ENCODE measurements at regions not wholly inside any gene's neighbourhood (a gene's known extent, or its start where the extent isn't known, plus 50 kb on each side); places are given as distances from the start of the nearest gene placed in this dataset.

DNA sequence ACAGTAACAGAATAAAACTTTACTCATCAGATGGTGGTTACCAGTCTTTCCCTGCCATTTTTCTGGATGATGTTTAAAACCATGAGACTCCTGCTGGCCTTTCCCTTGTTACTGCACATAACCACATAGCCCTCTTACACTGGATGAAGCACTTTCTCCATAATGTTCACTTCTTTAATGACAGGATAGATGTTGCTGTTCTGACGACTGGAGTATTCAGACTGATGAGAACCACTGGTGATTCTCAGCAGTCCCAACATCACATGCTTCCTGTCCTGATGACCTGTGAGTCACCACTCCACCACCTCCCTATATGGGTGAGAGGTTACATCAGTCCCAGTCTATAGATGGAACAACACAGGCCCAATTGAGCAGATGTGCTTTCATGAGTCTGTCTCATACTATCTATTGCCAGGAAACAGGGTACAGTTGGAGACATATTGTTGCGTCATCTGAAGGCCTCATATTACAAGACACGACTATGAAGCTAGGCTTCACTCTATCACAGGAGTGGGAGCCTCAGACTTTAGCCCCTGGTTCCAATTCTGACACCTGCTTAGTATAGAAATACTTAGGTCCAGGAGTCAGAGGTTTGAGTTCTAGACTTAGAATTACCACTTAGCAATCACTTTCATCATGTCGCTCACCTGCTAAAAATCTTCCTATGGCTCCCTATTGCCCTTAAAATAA, 145.7 kb upstream of the KLF7 start (continued):
- no peak for TF ChIP-seq ATF2 (CRISPR knock-in tag; IDR thresholded peaks at IDR 0.05)
- TF ChIP-seq GATA2 (CRISPR knock-in tag; IDR thresholded peaks at IDR 0.05) = no peak
- no peak for TF ChIP-seq SMAD2 (IDR thresholded peaks at IDR 0.05; ENCODE audit: low read depth, low read length)
- TF ChIP-seq RB1 (IDR thresholded peaks at IDR 0.05; ENCODE audit: low read depth) = no peak
- TF ChIP-seq ZNF197 (CRISPR knock-in tag; IDR thresholded peaks at IDR 0.05; ENCODE audit: low read depth) = no peak
- no peak for TF ChIP-seq TBP (optimal IDR thresholded peaks at IDR 0.05; ENCODE audit: low read depth, low read length)
- TF ChIP-seq RUNX1 (IDR thresholded peaks at IDR 0.05; ENCODE audit: low read depth) = no peak
- TF ChIP-seq GTF2A2 (tag; IDR thresholded peaks at IDR 0.05) = no peak
- peak; percentile 49; the same call in 1 of the 2 replicates for TF ChIP-seq SOX6 (IDR thresholded peaks at IDR 0.05)
- TF ChIP-seq, protein P1, sequence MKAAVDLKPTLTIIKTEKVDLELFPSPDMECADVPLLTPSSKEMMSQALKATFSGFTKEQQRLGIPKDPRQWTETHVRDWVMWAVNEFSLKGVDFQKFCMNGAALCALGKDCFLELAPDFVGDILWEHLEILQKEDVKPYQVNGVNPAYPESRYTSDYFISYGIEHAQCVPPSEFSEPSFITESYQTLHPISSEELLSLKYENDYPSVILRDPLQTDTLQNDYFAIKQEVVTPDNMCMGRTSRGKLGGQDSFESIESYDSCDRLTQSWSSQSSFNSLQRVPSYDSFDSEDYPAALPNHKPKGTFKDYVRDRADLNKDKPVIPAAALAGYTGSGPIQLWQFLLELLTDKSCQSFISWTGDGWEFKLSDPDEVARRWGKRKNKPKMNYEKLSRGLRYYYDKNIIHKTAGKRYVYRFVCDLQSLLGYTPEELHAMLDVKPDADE (conservative IDR thresholded peaks at IDR 0.05; ENCODE audit: control insufficient read depth, low read depth, low read length) = no peak
- no peak for TF ChIP-seq ZNF707 (CRISPR knock-in tag; conservative IDR thresholded peaks at IDR 0.05)
- TF ChIP-seq DPF2 (IDR thresholded peaks at IDR 0.05) = peak; percentile 68; the same call in 1 of the 2 replicates
- TF ChIP-seq, protein P2, sequence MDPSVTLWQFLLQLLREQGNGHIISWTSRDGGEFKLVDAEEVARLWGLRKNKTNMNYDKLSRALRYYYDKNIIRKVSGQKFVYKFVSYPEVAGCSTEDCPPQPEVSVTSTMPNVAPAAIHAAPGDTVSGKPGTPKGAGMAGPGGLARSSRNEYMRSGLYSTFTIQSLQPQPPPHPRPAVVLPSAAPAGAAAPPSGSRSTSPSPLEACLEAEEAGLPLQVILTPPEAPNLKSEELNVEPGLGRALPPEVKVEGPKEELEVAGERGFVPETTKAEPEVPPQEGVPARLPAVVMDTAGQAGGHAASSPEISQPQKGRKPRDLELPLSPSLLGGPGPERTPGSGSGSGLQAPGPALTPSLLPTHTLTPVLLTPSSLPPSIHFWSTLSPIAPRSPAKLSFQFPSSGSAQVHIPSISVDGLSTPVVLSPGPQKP (CRISPR knock-in tag; IDR thresholded peaks at IDR 0.05) = no peak
- peak; percentile 70; the same call in 1 of the 2 replicates for TF ChIP-seq NCOR1 (IDR thresholded peaks at IDR 0.05)
- no peak for TF ChIP-seq MCM7 (IDR thresholded peaks at IDR 0.05)
- no peak for TF ChIP-seq SP1 (CRISPR knock-in tag; IDR thresholded peaks at IDR 0.05)
- TF ChIP-seq ZBTB43 (CRISPR knock-in tag; IDR thresholded peaks at IDR 0.05) = no peak
- TF ChIP-seq CBX2 (IDR thresholded peaks at IDR 0.05; ENCODE audit: insufficient read depth, low read length, poor library complexity, severe bottlenecking) = no peak
- 0 out of 2 replicates have a peak, but pooled peaks have one; percentile 32 for TF ChIP-seq MYC (IDR thresholded peaks at IDR 0.05; ENCODE audit: low read depth, low read length)
- TF ChIP-seq MYC (CRISPR knock-in tag; IDR thresholded peaks at IDR 0.05; ENCODE audit: borderline replicate concordance, low read depth) = no peak
- TF ChIP-seq POLR2G (IDR thresholded peaks at IDR 0.05; ENCODE audit: low read depth, low read length) = no peak
- no peak for TF ChIP-seq NFYB (IDR thresholded peaks at IDR 0.05; ENCODE audit: extremely low read depth, insufficient read length)
- no peak for TF ChIP-seq HCFC1 (IDR thresholded peaks at IDR 0.05; ENCODE audit: low read depth, low read length)
- TF ChIP-seq KDM4B (IDR thresholded peaks at IDR 0.05; ENCODE audit: borderline replicate concordance in 2 of 2, low read depth in 1 of 2) = no peak
- no peak for TF ChIP-seq SRSF1 (IDR thresholded peaks at IDR 0.05; ENCODE audit: low read depth, low read length)

Measured in K562 (cell line).